Sigmoid colon (tissue), 4 donors: ENCODE measurements at regions not wholly inside any gene's neighbourhood (a gene's known extent, or its start where the extent isn't known, plus 50 kb on each side); places are given as distances from the start of the nearest gene placed in this dataset.

Experiments
- EP300 ChIP-seq, 4 donors: sonication (generic); formaldehyde crosslinking; IDR thresholded peaks; one replicate each; pipeline ENCODE4 v1.6.1; 2017; ENCODE audit warnings: antibody characterized with exemption in 4 of 4
- POLR2A ChIP-seq, 2 donors: fragments of 450-650 bp; IDR thresholded peaks; one replicate each; pipeline ENCODE4 v1.6.1; 2016; ENCODE audit warnings: antibody characterized with exemption in 2 of 2, mild to moderate bottlenecking in 2 of 2, moderate library complexity in 2 of 2

- TF ChIP-seq EP300 (IDR thresholded peaks at IDR 0.05) (no peak), POLR2A (IDR thresholded peaks at IDR 0.05) (no peak)
Measured at GRCh38 chr15:46312133-46312740, 677.4 kb downstream of the SQOR start.
